Tongue (tissue), 1 donor: ENCODE measurements at regions not wholly inside any gene's neighbourhood (a gene's known extent, or its start where the extent isn't known, plus 50 kb on each side); places are given as distances from the start of the nearest gene placed in this dataset.
"Not testable (repeated sequence)": the region's sequence is repeated elsewhere in the genome, so short reads cannot be mapped to it uniquely, and the experiment has no call there.

Experiments used
- DNase-seq: peaks from one replicate; pipeline ENCODE4 v3.0.0-alpha.2; 2015

- DNase-seq = no peak
Observed at GRCh38 chr14:71240866-71241520, 333.7 kb downstream of the PCNX1 start.

- DNase-seq = peak; percentile 61
Observed at GRCh38 chr14:71242237-71242748, 335.0 kb downstream of the PCNX1 start.

GRCh38 chr14:71243697-71244096 is 336.4 kb downstream of the PCNX1 start:
- peak; percentile 60 for DNase-seq

- peak; percentile 82 for DNase-seq
Observed at GRCh38 chr14:71244341-71244740, 337.1 kb downstream of the PCNX1 start.

GRCh38 chr14:71245659-71246361 is 338.6 kb downstream of the PCNX1 start:
- no peak for DNase-seq

GRCh38 chr14:71246539-71246938 is 339.3 kb downstream of the PCNX1 start:
- DNase-seq = no peak

- DNase-seq = no peak
Observed at GRCh38 chr14:71247106-71247505, 339.8 kb downstream of the PCNX1 start.

- no peak for DNase-seq
Observed at GRCh38 chr14:71248194-71248593, 340.9 kb downstream of the PCNX1 start.

GRCh38 chr14:71250347-71250746 is 343.1 kb downstream of the PCNX1 start:
- DNase-seq = no peak

- DNase-seq = no peak
Observed at GRCh38 chr14:71250791-71251190, 343.5 kb downstream of the PCNX1 start.

- DNase-seq = not testable (repeated sequence)
Observed at GRCh38 chr14:71254091-71254719, 346.9 kb downstream of the PCNX1 start.

GRCh38 chr14:71261206-71261605 is 353.9 kb downstream of the PCNX1 start:
- DNase-seq = no peak

- peak; percentile 80 for DNase-seq
Observed at GRCh38 chr14:71262441-71262840, 355.2 kb downstream of the PCNX1 start.

GRCh38 chr14:71264260-71264659 is 357.0 kb downstream of the PCNX1 start:
- DNase-seq = no peak

- DNase-seq = no peak
Observed at GRCh38 chr14:71267007-71267513, 359.8 kb downstream of the PCNX1 start.

- DNase-seq = no peak
Observed at GRCh38 chr14:71267691-71268090, 360.4 kb downstream of the PCNX1 start.

GRCh38 chr14:71270111-71270510 is 362.9 kb downstream of the PCNX1 start:
- DNase-seq = no peak

- DNase-seq = no peak
Observed at GRCh38 chr14:71271166-71271945, 364.1 kb downstream of the PCNX1 start.

- DNase-seq = no peak
Observed at GRCh38 chr14:71273366-71273765, 366.1 kb downstream of the PCNX1 start.

GRCh38 chr14:71284048-71284447 is 376.8 kb downstream of the PCNX1 start:
- no peak for DNase-seq

GRCh38 chr14:71286126-71286525 is 378.9 kb downstream of the PCNX1 start:
- DNase-seq = no peak

- no peak for DNase-seq
Observed at GRCh38 chr14:71287567-71287966, 380.3 kb downstream of the PCNX1 start.
